Progenitor cell of endocrine pancreas (in vitro differentiated cells): ENCODE measurements at regions not wholly inside any gene's neighbourhood (a gene's known extent, or its start where the extent isn't known, plus 50 kb on each side); places are given as distances from the start of the nearest gene placed in this dataset.

Source experiments
- DNase-seq: peaks from one replicate; pipeline ENCODE4 v3.0.0; 2021; ENCODE audit warnings: low spot score; ENCODE audit not compliant: unreplicated experiment
- H3K27ac Mint-ChIP-seq: 2 replicates; pipeline ENCODE4 v1.8.0; 2021; ENCODE audit warnings: mild to moderate bottlenecking, moderate library complexity, mixed read lengths
- H3K27me3 Mint-ChIP-seq: 2 replicates; pipeline ENCODE4 v1.8.0; 2021; ENCODE audit warnings: mixed read lengths
- H3K36me3 Mint-ChIP-seq: 2 replicates; pipeline ENCODE4 v1.8.0; 2022; ENCODE audit warnings: mixed read lengths; ENCODE audit not compliant: insufficient read depth
- H3K4me1 Mint-ChIP-seq: 2 replicates; pipeline ENCODE4 v1.8.0; 2021; ENCODE audit warnings: low read depth, mixed read lengths
- H3K4me3 Mint-ChIP-seq: 2 replicates; pipeline ENCODE4 v1.8.0; 2021; ENCODE audit warnings: low read depth, mild to moderate bottlenecking, moderate library complexity, mixed read lengths
- H3K9me3 Mint-ChIP-seq: 2 replicates; pipeline ENCODE4 v1.8.0; 2021; ENCODE audit warnings: low read depth, mixed read lengths
- TF ChIP-seq, protein P1 (sequence below): fragments of 200-600 bp; sonication (generic); IDR thresholded peaks from one replicate; pipeline ENCODE4 v1.5.0; 2021; ENCODE audit warnings: antibody characterized with exemption, mild to moderate bottlenecking; ENCODE audit not compliant: unreplicated experiment

DNA sequence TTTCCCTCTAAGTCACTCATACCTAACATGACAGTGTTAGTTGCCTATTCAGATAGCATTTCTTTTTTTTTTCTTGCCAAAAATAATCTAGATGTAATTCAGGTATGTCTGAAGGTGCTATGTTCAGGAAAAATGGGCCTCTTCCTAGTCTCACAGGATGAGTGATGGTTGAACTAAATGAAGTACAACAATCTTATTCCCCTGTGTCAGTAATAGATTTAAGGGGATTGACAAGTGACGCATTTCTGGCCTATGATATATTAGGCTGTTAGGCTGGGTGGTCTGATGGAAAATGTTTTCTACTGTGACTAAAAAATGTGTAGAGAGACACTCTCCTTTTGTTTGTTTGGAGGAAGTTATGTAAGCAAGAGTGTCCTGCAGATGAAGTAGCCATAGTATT is 878.7 kb upstream of the SLITRK1 start:
- H3K4me3 Mint-ChIP-seq, result no peak overlapping the region

DNA sequence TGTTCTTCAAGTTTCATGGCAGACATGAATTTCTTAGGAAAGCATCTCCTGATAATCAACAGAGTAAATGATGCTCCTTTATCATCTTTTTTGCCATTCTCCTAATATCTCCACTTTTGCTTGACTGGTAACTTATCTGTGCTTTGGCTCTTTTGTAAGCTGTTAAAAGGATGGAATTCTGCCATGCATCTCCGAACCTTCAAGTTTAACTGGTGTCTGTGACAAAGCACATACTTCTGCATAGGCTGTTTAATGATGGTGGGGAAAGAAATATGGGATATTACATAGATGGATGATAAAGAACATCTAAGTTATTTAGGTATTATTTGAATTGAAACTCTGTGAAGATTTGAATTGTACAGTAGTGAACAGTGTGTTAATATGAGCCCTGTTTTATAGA is 866.9 kb upstream of the SLITRK1 start:
- no peak overlapping the region for H3K4me3 Mint-ChIP-seq
- TF ChIP-seq, protein P1, sequence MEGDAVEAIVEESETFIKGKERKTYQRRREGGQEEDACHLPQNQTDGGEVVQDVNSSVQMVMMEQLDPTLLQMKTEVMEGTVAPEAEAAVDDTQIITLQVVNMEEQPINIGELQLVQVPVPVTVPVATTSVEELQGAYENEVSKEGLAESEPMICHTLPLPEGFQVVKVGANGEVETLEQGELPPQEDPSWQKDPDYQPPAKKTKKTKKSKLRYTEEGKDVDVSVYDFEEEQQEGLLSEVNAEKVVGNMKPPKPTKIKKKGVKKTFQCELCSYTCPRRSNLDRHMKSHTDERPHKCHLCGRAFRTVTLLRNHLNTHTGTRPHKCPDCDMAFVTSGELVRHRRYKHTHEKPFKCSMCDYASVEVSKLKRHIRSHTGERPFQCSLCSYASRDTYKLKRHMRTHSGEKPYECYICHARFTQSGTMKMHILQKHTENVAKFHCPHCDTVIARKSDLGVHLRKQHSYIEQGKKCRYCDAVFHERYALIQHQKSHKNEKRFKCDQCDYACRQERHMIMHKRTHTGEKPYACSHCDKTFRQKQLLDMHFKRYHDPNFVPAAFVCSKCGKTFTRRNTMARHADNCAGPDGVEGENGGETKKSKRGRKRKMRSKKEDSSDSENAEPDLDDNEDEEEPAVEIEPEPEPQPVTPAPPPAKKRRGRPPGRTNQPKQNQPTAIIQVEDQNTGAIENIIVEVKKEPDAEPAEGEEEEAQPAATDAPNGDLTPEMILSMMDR, result no peak
- H3K4me1 Mint-ChIP-seq, result no peaks in the 10 kb centered on the region
- DNase-seq, result no peak
- no peak overlapping the region for H3K27ac Mint-ChIP-seq
- no peaks in the 10 kb centered on the region for H3K27me3 Mint-ChIP-seq
- H3K9me3 Mint-ChIP-seq, result no peaks in the 10 kb centered on the region
- H3K36me3 Mint-ChIP-seq, result no peaks in the 10 kb centered on the region

More for the DNA sequence above, 878.7 kb upstream of the SLITRK1 start:
- H3K4me1 Mint-ChIP-seq, result no peaks in the 10 kb centered on the region
- H3K36me3 Mint-ChIP-seq, result no peaks in the 10 kb centered on the region
- TF ChIP-seq, protein P1, result no peak
- DNase-seq, result no peak
- H3K9me3 Mint-ChIP-seq, result no peaks in the 10 kb centered on the region
- H3K27me3 Mint-ChIP-seq, result no peaks in the 10 kb centered on the region
- no peak overlapping the region for H3K27ac Mint-ChIP-seq

DNA sequence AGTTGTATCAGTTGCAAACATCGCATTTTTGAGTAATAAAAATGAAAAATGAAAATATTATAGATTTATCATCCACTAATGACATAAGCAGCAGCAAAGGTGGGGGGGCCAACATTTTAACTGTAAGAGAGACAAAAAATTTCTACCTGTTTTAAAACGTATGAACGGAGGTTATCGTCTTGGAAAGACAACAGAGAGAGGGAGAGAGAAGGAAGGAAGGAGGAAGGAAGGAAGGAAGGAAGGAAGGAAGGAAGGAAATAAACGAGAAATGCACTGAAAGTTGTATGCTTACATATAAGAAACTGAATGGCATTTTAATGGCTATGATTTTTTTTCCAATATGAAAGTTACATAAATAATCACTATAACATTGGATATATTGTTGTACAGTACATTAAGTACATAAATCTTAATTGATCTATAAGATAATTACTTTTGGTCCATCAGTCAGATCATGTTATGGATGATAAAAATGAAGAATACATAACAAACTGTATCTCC is 862.8 kb upstream of the SLITRK1 start:
- H3K27ac Mint-ChIP-seq, result no peak overlapping the region
- DNase-seq, result no peak
- H3K4me3 Mint-ChIP-seq, result no peak overlapping the region
- TF ChIP-seq, protein P1, result no peak
- no peaks in the 10 kb centered on the region for H3K9me3 Mint-ChIP-seq
- peaks cover 4% of the 10 kb centered on the region for H3K27me3 Mint-ChIP-seq
- no peaks in the 10 kb centered on the region for H3K36me3 Mint-ChIP-seq
- H3K4me1 Mint-ChIP-seq, result no peaks in the 10 kb centered on the region

DNA sequence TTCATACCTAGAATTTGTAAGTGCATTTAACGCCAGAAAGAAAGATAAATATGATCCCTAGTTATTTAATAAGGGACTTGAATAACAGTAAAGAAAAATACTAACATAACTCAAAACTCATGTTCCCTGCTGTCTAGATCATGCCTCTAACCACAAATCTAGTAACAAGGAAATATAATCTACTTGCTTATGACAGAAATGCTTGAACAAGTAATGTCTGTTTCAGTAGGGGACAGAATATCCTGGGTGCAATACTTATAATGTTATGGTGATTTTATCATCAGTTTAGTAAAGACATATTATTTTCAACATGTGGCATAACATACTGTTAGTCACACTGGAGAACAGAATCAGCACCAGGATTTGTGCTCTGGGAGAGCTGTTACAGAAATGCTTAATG is 861.9 kb upstream of the SLITRK1 start:
- no peaks in the 10 kb centered on the region for H3K4me1 Mint-ChIP-seq
- no peaks in the 10 kb centered on the region for H3K36me3 Mint-ChIP-seq
- H3K27ac Mint-ChIP-seq, result no peak overlapping the region
- TF ChIP-seq, protein P1, result no peak
- DNase-seq, result no peak
- no peaks in the 10 kb centered on the region for H3K9me3 Mint-ChIP-seq
- H3K27me3 Mint-ChIP-seq, result peaks cover 4% of the 10 kb centered on the region
- H3K4me3 Mint-ChIP-seq, result no peak overlapping the region

DNA sequence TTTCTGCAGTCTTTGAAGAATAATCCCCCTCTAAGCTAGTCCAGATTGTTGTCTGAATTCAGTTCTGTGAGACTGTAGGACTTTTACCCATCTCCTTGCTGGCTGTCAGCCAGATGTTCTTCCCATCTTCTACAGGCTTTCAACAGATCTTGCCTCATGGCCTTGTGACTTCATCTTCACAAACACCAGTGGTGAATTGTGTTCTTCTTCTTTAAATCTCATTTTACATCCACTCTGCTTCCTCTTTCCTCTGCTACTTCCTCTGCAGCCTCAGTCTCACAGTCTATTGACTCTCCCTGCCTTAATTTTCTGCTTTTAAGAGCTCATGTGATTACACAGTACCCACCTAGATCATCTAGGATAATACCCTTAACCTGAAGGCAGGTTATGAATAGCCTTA is 859.0 kb upstream of the SLITRK1 start:
- Mint-ChIP-seq H3K36me3 (no peaks in the 10 kb centered on the region), H3K4me1 (no peaks in the 10 kb centered on the region), H3K4me3 (no peak overlapping the region), H3K9me3 (no peaks in the 10 kb centered on the region), H3K27ac (no peak overlapping the region), H3K27me3 (peaks cover 4% of the 10 kb centered on the region)
- TF ChIP-seq, protein P1, result no peak
- no peak for DNase-seq
